Endodermal cell (in vitro differentiated cells): ENCODE measurements at regions not wholly inside any gene's neighbourhood (a gene's known extent, or its start where the extent isn't known, plus 50 kb on each side); places are given as distances from the start of the nearest gene placed in this dataset.

Source experiments
- DNase-seq: peaks from one replicate; pipeline ENCODE4 v3.0.0-alpha.2; 2017
- H3K27ac ChIP-seq: 2 replicates; pipeline ENCODE4 v1.5.1; 2013; ENCODE audit warnings: mild to moderate bottlenecking, low read depth, low read length, moderate library complexity
- H3K27me3 ChIP-seq: 2 replicates; pipeline ENCODE4 v1.6.1; 2013; ENCODE audit warnings: mild to moderate bottlenecking, low read length, moderate library complexity; ENCODE audit not compliant: insufficient read depth, control insufficient read depth, poor library complexity, severe bottlenecking
- H3K36me3 ChIP-seq: 2 replicates; pipeline ENCODE4 v1.7.0; 2013; ENCODE audit warnings: mild to moderate bottlenecking, low read length, moderate library complexity; ENCODE audit not compliant: control insufficient read depth, insufficient read depth
- H3K4me1 ChIP-seq: one replicate; pipeline ENCODE4 v1.7.0; 2013; ENCODE audit warnings: low read length; ENCODE audit not compliant: control insufficient read depth, insufficient read depth
- H3K4me3 ChIP-seq: 2 replicates; pipeline ENCODE4 v1.5.1; 2013; ENCODE audit warnings: mild to moderate bottlenecking, low read length, moderate library complexity
- H3K9ac ChIP-seq: 2 replicates; pipeline ENCODE4 v1.6.1; 2013; ENCODE audit warnings: mild to moderate bottlenecking, low read length, moderate library complexity; ENCODE audit not compliant: poor library complexity, severe bottlenecking; ENCODE audit errors: extremely low read depth
- H3K9me3 ChIP-seq: 2 replicates; pipeline ENCODE4 v1.6.1; 2013; ENCODE audit warnings: mild to moderate bottlenecking, low read length, moderate library complexity; ENCODE audit not compliant: control insufficient read depth
- H3K27ac Mint-ChIP-seq: 2 replicates; pipeline ENCODE4 v1.8.0; 2020; ENCODE audit warnings: mixed read lengths
- H3K27me3 Mint-ChIP-seq: 2 replicates; pipeline ENCODE4 v1.8.0; 2021; ENCODE audit warnings: mild to moderate bottlenecking, mixed read lengths; ENCODE audit not compliant: insufficient read depth
- H3K36me3 Mint-ChIP-seq: 2 replicates; pipeline ENCODE4 v1.8.0; 2020; ENCODE audit warnings: low read depth, mixed read lengths
- H3K4me1 Mint-ChIP-seq: 2 replicates; pipeline ENCODE4 v1.8.0; 2020; ENCODE audit warnings: mixed read lengths
- H3K4me3 Mint-ChIP-seq: 2 replicates; pipeline ENCODE4 v1.8.0; 2020; ENCODE audit warnings: mild to moderate bottlenecking, moderate library complexity, mixed read lengths
- H3K9me3 Mint-ChIP-seq: 2 replicates; pipeline ENCODE4 v1.8.0; 2020; ENCODE audit warnings: mild to moderate bottlenecking, mixed read lengths
- CTCF ChIP-seq: fragments of 200-600 bp; sonication (generic); conservative IDR thresholded peaks from 2 replicates; pipeline ENCODE4 v1.5.0; 2021; ENCODE audit warnings: antibody characterized with exemption, mild to moderate bottlenecking
- WGBS, 2 experiments: methylation state at CpG; one replicate each; pipeline versions ENCODE4 v1.1.5 to v1.1.7; 2013; ENCODE audit warnings: missing lambda C conversion rate in 2 of 2, mixed read lengths in 1 of 2; ENCODE audit not compliant: insufficient coverage in 1 of 2, insufficient read length in 1 of 2; 5-methylcytosine and 5-hydroxymethylcytosine counted together

- peaks cover 100% of the 10 kb centered on the region for H3K9me3 Mint-ChIP-seq
- H3K4me1 ChIP-seq, result no peaks in the 10 kb centered on the region
- DNase-seq, result no peak
- no peak overlapping the region for H3K27ac Mint-ChIP-seq
- H3K4me1 Mint-ChIP-seq, result no peaks in the 10 kb centered on the region
- no peaks in the 10 kb centered on the region for H3K36me3 ChIP-seq
- no peak overlapping the region for H3K4me3 Mint-ChIP-seq
- no peak overlapping the region for H3K9ac ChIP-seq
- no peak overlapping the region for H3K4me3 ChIP-seq
- no peak for TF ChIP-seq CTCF
- H3K27ac ChIP-seq, result no peak overlapping the region
- H3K9me3 ChIP-seq, result peaks cover 28% of the 10 kb centered on the region
- peaks cover 6% of the 10 kb centered on the region for H3K36me3 Mint-ChIP-seq
- no peaks in the 10 kb centered on the region for H3K27me3 Mint-ChIP-seq
- WGBS, 2 experiments, result 73 to 79% methylated on average over 19 to 28 of the region's 28 CpGs
- no peaks in the 10 kb centered on the region for H3K27me3 ChIP-seq
Observed at GRCh38 chr12:34376133-34376799, 354.0 kb downstream of the ALG10 start.

GRCh38 chr12:34377243-34378035 is 355.1 kb downstream of the ALG10 start:
- no peak overlapping the region for H3K4me3 ChIP-seq
- no peaks in the 10 kb centered on the region for H3K27me3 ChIP-seq
- no peak for TF ChIP-seq CTCF
- no peak overlapping the region for H3K9ac ChIP-seq
- no peak overlapping the region for H3K27ac Mint-ChIP-seq
- H3K4me1 Mint-ChIP-seq, result no peaks in the 10 kb centered on the region
- H3K4me3 Mint-ChIP-seq, result no peak overlapping the region
- no peaks in the 10 kb centered on the region for H3K4me1 ChIP-seq
- no peak for DNase-seq
- 74 to 84% methylated on average over 19 to 33 of the region's 35 CpGs for WGBS, 2 experiments
- H3K27ac ChIP-seq, result no peak overlapping the region
- peaks cover 5% of the 10 kb centered on the region for H3K36me3 Mint-ChIP-seq
- no peaks in the 10 kb centered on the region for H3K36me3 ChIP-seq
- H3K9me3 ChIP-seq, result peaks cover 28% of the 10 kb centered on the region
- H3K9me3 Mint-ChIP-seq, result peaks cover 100% of the 10 kb centered on the region
- no peaks in the 10 kb centered on the region for H3K27me3 Mint-ChIP-seq

GRCh38 chr12:34379142-34379541 is 356.8 kb downstream of the ALG10 start:
- no peak for DNase-seq
- Histone ChIP-seq H3K27me3 (no peaks in the 10 kb centered on the region), H3K4me1 (no peaks in the 10 kb centered on the region), H3K9me3 (peaks cover 28% of the 10 kb centered on the region), H3K27ac (no peak overlapping the region), H3K4me3 (no peak overlapping the region), H3K9ac (no peak overlapping the region), H3K36me3 (no peaks in the 10 kb centered on the region)
- H3K4me1 Mint-ChIP-seq, result no peaks in the 10 kb centered on the region
- H3K4me3 Mint-ChIP-seq, result no peak overlapping the region
- H3K27me3 Mint-ChIP-seq, result no peaks in the 10 kb centered on the region
- WGBS, 2 experiments, result 54 to 67% methylated on average over 15 to 16 of the region's 16 CpGs
- peaks cover 3% of the 10 kb centered on the region for H3K36me3 Mint-ChIP-seq
- no peak overlapping the region for H3K27ac Mint-ChIP-seq
- TF ChIP-seq CTCF, result no peak
- H3K9me3 Mint-ChIP-seq, result peaks cover 100% of the 10 kb centered on the region
